Myocyte (in vitro differentiated cells): ENCODE measurements at regions not wholly inside any gene's neighbourhood (a gene's known extent, or its start where the extent isn't known, plus 50 kb on each side); places are given as distances from the start of the nearest gene placed in this dataset.

Source experiments
- DNase-seq: peaks from one replicate; pipeline ENCODE4 v3.0.0-alpha.2; 2012; ENCODE audit warnings: low read depth

DNA sequence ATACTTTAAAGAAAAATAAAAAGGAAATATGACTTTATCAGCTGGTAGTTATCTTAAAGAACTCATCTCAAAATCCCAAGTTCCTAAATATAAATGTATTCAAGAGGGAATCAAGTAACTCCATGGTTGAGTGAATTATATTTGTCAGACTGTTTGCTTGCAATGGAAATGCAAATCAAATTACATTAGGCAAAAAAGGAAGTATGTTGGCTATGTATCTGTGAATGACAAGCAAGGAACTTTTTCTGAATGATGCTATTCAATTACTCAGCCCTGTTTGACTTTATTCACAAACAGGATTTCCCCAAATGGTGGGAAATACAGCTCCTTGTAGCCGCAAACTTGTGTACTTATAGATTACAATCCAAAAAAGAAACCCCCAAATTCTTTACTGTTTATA lies 309.1 kb downstream of the ARL6IP6 start:
- DNase-seq = no peak

DNA sequence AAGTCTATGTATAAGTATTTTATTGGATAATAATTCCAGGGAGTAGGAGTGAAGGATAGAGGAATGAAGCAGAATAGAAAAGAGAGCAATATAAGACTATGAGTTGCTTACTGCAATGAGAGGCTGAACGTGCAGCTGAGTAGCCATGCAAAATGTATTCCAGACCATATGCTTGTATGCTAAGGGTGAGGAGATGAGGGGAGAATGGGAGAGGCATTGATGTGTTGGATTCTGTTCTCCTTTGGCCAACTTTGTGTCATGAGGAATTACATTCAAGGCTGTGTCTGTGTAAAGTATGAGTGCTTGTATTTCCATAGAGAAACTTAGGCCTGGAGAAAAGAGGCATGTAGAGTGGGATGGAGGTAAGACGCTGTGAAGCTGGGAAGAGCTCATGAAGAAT lies 301.8 kb downstream of the ARL6IP6 start:
- no peak for DNase-seq

DNA sequence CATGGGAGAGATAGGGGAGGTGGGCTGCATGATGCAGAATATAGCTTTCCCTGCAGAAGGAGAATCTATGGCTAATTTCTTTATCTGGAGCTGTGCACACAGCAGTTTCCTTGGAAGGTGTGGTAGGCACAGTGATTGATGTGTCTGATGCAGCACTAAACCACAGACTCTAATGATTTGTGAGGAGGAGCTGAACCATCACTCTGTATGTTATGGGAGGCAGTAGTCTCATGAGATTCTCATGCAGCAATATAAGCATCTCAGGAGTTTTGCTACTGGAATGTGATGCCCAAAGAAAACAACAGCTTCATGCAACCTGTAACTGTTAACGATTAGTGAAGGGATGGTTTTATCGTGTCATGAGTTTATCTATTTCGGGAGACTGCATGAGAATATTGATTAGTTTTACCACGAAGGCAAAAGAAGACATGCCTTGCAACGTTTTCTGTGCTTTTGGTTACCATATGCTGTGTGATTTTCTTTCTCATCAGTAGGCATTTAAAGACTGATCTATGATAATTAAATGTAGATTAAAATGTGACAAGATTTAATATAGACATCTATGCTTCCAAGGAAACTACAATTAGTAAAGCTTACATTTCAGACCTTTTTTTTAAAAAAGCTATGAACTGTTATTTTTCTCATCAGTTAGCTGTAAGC lies 286.8 kb downstream of the ARL6IP6 start:
- no peak for DNase-seq

DNA sequence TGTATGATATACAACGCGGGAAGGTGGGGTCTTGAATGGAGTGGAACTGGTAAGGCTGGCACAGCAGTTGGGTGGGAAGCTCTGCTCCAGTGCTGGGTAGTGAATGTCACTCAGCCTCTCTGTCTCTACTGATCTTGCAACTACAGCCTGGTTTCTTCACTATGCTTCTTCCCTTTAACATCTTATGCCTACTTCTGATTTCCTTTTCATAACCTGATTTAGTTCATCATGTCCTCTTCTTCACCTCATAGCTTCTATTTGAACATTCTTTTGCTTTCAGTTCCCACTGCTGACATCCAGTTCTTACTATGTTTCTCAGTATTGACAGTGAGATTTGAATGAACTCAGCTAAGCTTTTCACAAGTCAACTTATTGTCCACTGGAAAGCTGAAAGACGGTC lies 286.2 kb downstream of the ARL6IP6 start:
- no peak for DNase-seq

DNA sequence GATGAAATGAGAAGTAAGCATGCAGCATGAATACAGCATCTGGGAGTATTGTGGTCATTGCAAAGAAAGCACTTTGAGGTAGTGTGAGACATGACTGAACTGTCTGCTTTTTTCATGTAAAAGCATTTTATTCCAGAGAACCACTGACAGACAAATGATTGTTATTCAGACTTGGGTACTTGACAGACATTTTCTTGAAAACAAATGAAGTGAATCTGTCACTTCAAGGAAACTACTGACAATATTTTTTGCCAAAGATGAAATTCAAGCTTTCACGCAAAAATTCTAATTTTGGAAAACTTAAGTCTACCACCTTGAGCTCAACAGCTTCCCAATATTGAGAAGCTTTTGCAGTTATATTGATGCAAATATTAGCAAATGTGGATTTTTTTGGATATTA lies 255.7 kb downstream of the ARL6IP6 start:
- DNase-seq = no peak

DNA sequence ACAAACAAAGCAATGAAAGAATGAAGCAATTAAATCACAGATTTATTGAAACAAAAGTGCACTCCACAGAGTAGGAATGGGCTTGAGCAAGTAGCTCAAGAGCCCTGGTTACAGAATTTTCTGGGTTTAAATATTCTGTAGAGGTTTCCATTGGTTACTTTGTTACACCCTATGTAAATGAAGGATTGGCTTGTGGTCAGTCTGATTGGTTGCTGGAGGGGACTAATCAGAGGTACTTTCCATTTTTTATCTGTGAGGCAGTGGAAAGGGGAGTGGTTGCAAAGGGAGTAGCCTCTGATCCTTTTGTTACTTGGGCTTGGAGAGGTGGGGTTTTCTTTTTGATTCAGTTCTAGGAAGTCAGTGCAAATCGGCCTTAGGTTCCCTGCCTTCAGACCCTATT lies 253.3 kb downstream of the ARL6IP6 start:
- no peak for DNase-seq

DNA sequence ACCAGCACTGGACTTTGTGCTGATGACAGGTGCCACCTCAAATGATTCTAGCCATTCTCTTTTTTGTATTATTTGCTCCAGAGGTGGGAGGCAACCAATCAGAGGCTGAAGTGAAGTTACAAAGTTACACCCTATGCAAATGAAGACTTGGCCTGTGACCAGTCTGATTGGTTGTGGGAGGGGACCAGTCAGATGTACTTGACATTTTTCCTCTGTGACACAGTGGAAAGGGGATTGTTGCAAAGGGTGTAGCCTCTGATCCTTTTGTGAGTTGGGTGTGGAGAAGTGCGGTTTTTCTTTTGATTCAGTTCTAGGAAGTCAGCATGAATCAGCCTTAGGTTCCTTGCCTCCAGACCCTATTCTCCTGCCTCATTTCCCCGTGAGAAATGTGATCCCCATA lies 244.0 kb downstream of the ARL6IP6 start:
- DNase-seq = no peak

DNA sequence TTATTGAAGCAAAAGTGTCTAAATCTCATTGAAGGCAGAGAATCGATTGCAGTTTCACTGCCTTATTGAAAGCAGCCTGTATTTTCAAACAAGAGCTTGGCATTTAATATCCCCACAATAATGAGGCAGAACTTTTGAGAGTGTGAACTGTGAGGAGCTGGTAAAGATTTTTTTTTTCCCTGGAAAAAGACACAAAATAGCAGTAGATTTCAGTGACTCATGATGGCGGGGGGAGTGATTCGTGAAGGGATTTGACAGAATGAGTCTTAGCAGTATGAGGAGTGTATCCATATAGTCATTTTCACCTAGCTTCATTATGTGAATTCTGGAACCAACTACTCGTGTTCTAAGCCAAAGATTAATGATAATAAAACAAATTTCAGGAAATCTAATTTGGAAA lies 242.9 kb downstream of the ARL6IP6 start:
- no peak for DNase-seq

DNA sequence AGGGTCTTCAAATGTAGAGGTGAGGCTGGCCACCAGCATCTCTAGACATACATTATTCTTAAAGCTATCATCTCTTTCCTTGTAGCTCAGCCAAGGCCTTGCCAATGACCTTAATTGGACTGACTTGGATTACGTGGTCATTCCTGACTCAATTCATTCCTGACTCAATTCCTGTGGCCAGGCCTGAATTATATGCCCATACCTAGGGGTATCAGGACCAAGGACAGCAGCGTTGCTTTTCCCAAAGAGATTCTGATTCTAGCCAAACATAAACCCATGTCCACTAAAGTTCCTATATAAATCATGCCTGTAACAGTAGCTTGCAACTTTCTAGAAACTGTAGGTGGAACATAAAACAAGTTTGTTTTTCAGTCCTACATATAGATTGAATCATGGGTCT lies 231.7 kb downstream of the ARL6IP6 start:
- peak; percentile 56 for DNase-seq

DNA sequence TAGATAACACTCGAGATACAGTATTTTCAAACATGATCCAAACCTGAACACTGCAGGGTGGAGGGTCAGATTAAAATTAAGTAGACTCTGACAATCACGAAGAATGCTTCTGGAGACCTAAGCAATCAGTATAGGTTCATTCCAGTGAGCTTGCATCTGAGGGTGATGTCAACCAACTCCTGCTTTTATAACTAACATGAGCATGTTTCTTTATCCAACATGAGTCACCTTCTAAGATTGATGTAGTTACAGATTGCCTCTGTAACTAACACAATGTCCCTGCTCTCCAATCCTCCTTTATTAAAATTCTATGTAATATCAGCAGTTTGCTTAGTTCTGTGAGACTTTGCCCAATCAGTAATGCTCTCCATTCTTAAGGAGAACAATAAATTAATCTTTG lies 225.7 kb downstream of the ARL6IP6 start:
- DNase-seq = no peak

DNA sequence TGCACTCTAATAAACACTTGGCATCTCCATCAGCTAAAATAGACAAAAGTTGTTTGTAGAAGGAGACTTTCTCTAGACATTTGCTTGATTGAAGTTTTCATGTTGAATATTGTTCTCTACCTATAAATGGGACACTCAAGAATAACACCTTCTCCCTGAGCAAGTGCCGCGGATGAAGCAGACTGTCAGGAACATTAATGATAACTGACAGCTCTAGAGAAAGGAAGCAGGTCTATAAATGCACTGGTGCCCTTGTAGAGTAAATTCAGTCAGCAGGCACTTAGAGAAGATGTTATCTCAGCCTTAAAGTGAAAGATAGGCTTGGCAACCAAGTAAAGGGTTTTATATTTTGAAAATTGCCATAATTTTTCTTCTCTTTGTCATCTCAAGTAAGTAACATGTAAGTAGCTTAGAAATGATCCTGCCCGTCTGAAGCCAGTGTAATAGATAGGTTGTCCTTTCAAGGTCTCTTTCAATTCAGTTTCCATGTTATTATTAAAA lies 224.6 kb downstream of the ARL6IP6 start:
- no peak for DNase-seq

DNA sequence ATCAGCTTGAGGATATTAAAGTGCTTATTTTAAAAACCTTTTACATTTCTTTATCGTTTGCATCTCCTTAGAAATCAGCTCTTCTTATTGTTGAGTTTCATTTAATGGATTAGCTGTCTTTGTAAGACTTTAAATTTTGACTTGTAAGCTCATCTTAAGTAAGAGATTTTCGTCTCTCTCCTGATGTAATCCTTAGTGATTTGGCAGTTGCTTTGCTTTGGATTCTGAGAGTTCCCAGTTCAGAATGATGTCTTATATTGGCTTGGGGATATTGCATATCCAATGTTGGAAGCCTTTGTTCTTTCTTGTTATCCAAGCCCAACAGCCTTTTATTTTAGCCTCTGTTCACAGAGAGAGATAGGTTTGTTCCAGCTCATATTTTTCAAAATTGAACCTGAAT lies 212.1 kb downstream of the ARL6IP6 start:
- no peak for DNase-seq

DNA sequence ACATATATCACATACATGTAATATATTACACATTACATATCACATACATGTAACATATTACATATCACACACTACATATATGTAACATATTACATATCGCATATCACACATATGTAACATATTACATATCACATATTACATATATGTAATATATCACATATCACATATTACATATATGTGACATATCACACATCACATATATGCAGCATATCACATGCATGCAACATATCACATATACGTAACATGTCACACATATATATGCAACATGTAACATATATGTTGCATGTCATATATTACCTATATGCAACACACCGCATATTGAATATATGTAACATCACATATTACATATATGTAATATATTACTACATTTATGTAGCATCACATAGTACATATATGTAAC lies 211.2 kb downstream of the ARL6IP6 start:
- no peak for DNase-seq

DNA sequence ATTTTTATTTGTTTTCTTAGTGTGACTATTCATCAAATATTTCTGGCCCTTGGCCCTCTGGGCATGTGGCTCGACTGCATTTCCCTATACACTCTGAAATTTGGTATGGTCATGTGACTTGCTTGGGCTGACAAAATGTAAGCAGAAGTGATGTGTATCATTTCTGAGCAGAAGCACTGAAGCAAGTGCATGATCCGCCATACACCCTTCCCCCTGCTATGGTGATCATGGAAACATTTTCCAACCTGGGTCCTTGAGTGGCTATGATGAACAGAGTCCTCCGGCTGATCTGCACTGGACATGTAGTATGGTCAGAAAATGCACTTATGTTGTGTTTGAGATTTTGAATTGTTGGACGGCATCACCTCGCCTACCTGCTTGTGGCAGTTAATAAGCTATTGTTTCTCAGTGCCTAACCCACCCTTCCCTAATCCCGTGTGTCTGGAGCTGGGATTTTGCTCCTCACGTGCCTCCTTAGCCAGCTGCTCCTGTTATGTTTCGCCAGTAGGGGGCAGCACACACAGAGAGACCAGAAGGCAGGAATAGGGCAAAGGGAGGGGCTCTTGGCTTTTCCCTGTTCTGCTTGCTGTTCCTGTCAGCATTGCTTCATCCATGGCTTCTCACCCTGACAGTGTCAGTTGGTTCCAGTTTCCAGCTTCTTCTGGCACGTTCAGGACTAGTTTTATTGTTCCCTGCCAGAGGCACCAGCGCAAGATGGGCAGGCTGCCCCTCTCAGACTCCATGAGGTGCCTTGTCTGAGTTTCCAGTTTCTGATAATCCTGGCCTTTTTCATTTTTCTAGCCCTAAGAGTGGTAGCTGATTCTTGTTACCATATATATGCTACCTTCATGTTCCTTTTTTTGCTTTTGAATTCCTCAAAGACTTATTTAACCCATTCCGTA lies 207.4 kb downstream of the ARL6IP6 start:
- peak; percentile 74 for DNase-seq

DNA sequence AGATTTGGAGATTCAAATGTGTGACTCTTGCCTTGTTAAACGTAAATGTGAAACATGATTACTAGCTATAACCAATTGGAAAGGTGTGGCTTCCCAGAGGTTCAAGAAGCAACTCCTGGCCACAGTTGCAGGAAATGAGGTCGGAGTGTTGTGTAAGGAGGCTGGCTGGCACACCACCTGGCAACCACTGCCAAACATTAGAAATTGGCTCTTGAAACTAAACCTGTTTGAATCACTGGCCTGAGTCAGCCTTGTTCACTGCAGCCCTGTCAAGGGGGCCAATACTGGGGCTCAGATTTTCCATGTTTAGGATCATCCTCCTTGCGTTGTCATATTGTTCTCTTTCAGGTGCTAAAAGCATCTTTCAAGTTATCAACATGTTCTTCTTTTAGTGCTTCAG lies 206.3 kb downstream of the ARL6IP6 start:
- DNase-seq = no peak

DNA sequence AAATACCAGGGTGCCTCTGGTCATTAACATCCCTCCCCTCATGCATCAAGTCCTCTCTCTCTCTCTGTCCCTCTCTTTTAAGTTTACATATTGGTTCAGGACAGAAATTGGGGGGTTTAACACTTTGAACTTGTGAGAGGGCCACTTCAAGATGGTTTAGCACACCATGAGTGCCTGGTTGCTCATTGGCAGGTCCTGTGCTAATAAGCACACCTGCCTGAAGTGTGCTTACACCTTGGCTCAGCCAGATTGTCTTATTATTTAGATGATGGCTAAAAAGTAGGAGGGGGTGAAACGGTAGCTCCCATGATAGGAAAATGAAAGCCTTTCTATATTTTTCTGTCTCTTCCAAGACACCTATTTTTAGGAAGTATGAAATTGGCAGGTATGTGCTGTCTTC lies 205.8 kb downstream of the ARL6IP6 start:
- no peak for DNase-seq

DNA sequence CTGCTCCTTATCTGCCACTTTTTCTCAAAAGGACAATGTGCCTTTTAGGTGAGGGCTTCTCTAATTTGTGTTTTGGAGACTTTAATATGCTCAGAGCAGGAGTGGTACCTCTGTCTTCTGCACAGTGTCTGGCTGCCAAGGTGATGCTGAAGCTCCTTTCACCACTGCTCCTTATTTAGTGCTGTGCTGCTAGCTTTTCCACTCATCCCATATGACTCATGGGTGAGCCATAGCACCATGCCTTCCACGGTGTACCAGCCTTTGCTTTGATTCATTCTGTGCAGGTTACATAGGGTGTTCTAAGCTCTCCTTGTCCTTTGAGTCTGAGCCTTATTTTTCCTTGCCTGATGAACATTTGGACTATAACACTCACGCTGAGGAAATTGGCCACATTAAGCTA lies 202.4 kb downstream of the ARL6IP6 start:
- DNase-seq = peak; percentile 23

DNA sequence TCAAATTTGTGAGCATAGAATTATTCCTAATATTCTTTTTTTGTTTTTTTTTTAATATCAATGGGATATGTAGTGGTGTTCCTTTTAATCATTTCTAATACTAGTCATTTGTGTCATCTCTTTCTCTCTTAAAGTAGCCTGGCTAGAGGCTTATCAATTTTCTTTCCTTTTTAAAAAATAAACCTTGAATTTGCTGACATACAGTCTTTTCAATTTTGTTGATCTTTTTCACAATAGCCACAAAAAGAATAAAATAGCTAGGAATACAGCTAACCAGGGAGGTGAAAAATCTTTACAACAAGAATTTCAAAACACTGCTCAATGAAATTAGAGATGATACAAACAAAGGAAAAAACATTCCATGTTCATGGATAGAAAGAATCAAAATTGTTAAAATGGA lies 192.6 kb downstream of the ARL6IP6 start:
- no peak for DNase-seq

DNA sequence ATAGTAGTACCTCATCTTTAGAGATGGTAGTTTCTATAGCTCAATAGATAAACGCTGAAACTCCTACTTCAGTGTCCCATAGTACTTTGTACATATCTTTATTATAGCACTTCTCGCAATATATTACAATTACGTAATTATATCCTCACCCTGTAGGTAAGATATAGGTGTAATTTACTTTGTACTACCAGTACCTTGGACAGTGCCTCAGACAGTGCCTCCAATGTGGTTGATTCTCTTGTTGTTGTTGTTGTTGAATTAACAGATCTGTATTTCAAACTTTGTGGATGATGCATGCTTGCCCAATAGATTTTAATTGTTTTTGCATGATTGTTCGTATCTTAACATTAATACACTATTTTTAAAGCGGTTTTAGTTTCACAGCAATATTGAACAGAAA lies 188.6 kb downstream of the ARL6IP6 start:
- DNase-seq = no peak

DNA sequence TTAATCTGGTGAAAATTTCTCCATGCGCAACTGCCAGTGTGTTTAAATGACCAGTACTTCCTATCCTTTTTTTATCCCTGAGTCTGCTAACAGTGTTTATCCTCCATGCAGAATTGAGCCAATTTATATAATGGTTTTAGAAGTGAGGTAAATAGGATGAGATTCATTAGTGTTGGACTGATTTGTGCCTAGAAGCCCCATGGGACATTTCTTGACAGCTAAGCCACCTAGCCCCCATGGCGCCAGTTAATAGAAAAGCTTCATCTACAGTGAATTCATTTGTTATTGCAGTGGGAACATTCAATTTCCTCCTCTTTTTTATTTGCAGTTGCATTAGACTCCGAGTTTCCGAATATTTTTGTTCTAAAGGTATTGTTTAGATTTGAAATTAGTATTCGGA lies 175.6 kb downstream of the ARL6IP6 start:
- DNase-seq = no peak

DNA sequence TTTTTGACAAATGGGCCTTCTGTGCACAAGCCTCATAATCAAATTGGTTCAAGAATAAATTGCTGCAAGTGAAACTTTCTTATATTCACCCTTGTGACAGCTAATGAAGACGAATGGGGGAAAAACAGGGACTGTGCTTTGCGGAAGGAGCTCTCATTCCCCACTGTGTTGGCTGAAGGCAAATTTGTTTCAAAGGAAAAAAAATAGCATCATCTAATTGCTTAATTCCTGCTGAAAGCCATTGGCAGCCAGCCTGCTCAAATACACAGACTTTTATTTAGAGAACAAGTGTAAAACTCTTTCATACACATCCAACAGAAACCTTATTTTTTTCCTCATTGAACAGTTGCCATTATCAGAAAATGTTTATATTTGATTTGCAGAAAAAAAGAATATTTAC lies 172.3 kb downstream of the ARL6IP6 start:
- DNase-seq = no peak

DNA sequence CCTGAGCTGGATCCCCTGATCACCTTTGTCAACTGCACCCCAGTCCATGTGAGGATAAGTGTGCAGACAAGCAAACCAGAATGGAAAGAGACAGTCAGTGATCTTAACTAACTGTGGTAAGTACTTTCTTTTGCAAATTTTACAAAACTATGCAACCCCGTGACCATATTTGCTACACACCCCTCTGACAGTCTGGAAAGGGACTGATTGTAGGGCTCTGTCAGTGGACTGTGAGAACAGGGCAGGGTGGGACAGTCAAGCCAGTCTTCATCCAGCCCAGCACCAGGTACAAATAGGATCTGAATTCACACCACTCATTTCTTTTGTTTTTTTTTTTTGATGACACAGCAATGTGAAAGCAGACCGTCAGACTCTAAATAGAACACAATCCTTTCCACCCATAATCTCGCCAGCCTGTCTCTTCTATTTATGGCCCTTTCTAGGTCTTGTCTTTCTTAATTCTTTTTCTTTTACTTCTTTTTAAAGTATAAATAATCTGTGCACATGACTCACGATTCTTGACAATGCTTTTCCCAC lies 165.6 kb downstream of the ARL6IP6 start:
- no peak for DNase-seq

DNA sequence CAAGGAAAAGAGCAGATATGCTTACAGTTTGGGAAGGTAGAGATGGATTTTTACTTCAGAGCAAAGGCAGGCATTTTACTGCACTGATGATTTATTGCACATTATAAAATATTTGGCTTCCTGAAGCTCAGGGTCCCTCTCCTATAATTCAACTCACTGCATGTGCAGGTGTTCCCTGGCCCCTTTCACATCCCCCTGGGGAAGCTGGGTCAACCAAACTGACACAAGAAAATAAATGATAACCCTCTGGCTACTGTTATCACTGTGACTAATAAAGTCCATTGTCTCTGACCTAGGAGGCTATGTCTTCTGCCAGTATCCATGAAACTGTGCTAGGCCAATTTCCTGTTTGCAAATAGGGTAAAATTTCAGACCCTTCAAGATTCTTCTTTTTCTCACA lies 163.1 kb downstream of the ARL6IP6 start:
- no peak for DNase-seq
